GM12891 (cell line): ENCODE measurements at regions not wholly inside any gene's neighbourhood (a gene's known extent, or its start where the extent isn't known, plus 50 kb on each side); places are given as distances from the start of the nearest gene placed in this dataset.
A peak's percentile ranks its signal among the peaks of the same experiment; 100 is the strongest.

Source experiments
- DNase-seq: peaks from one replicate; pipeline ENCODE4 v3.0.0; 2011; ENCODE audit warnings: low spot score; ENCODE audit not compliant: insufficient read length
- FAIRE-seq: peaks from 2 replicates; lab custom pipeline; 2011; peaks lifted over from hg19 to GRCh38; lab: Jason Lieb, UNC
- PAX5 ChIP-seq: IDR thresholded peaks from 2 replicates; pipeline ENCODE4 v1.6.1; 2011; ENCODE audit warnings: low read length, moderate library complexity, mild to moderate bottlenecking; ENCODE audit not compliant: insufficient read depth, severe bottlenecking
- POLR2A ChIP-seq: IDR thresholded peaks from 2 replicates; pipeline ENCODE4 v1.6.1; 2011; ENCODE audit warnings: low read depth, low read length, control low read depth
- POLR2AphosphoS5 ChIP-seq: IDR thresholded peaks from 2 replicates; pipeline ENCODE4 v1.6.1; 2011; ENCODE audit warnings: low read depth, low read length, control low read depth
- POU2F2 ChIP-seq: IDR thresholded peaks from 2 replicates; pipeline ENCODE4 v1.6.1; 2011; ENCODE audit warnings: low read depth, mild to moderate bottlenecking, control low read depth, low read length, moderate library complexity
- SPI1 ChIP-seq: IDR thresholded peaks from 2 replicates; pipeline ENCODE4 v1.6.1; 2011; ENCODE audit warnings: low read depth, low read length, control low read depth
- TAF1 ChIP-seq: IDR thresholded peaks from 2 replicates; pipeline ENCODE4 v1.6.1; 2011; ENCODE audit warnings: low read depth, low read length, control low read depth

DNA sequence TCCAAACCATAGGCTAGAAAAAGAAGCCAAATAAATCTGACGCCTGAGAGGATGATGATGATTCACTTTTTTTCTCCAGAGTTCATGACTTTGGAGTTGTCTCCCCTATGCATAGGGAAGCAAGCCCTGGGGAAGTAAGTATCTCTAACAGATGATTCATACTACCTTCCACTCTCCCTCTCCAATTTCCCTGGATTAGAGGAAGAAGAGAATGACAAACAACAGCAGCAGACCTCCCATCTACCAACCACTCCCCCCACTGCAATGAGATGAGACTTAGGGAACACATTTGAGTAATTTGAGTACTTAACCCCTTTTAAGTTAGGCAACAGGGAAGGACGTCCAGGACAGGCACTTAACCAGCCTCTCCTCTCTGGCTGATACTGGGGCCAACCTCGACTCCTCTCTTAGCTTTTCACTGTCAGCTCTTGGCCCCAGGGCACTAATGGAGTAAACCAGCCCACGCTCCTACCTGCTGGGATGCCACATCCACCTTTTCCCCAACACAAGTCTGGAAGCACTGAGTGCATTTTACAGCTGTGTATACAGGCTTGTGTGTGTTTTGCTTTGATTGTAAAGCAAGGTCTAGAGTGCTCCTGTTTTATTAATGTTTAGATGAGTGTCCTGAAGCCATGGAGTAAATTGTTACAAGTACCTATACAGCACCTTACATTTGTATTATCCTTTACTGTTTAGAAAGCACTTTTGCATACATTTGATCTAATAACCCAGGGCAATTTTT lies 180.7 kb downstream of the PHLDA1 start:
- no peak for DNase-seq
- TF ChIP-seq PAX5: no peak
- TF ChIP-seq SPI1: no peak
- TF ChIP-seq TAF1: no peak
- TF ChIP-seq POU2F2: no peak
- no peak for TF ChIP-seq POLR2A
- no peak for TF ChIP-seq POLR2AphosphoS5
- no peak for FAIRE-seq

DNA sequence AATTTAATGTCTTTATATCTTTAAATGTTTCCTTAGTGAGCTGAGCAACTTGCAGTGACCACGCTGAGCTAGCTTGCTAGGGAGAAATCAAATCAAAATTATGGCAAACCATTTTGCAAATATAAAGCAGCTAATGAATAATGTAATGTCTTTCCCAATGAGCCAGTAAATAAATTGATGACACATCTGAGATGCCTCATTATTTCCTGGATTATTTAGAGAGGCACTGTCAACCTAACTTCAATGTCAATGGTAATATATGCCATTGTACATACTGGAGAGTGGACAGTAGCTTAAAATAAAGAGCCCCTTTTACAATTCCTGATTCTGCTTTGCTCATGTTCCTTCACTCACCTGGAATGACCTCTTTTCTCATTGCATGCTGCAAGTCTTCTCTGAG lies 182.6 kb downstream of the PHLDA1 start:
- FAIRE-seq: no peak
- TF ChIP-seq POLR2AphosphoS5 (no peak), SPI1 (no peak), TAF1 (no peak), POU2F2 (no peak), PAX5 (no peak), POLR2A (no peak)
- no peak for DNase-seq

DNA sequence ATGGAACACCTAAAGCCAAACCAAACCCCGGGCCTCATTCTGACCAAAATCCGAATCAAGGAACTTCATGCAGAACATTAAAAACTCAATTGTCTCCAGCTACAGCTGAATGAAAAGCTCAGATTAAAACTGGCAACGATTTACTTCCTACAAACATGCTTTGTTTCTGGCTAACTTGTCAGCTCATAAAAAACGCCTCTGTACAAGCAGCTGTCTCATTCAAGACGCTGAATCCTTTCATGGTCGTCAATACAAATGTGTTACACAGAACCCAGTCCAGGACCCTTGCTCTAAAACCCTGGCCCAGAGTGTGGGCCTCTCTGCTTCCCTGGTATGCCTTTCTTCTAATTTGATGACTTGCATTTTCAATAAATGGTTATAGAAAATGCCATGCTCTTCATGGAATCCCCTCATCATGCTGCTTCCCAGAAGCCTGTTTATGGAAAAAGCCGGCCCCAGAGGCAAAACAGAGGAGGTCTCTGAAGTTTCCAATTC lies 183.1 kb downstream of the PHLDA1 start:
- no peak for TF ChIP-seq POLR2A
- TF ChIP-seq POLR2AphosphoS5: no peak
- no peak for TF ChIP-seq POU2F2
- TF ChIP-seq TAF1: no peak
- no peak for TF ChIP-seq PAX5
- FAIRE-seq (no peak), DNase-seq (no peak)

DNA sequence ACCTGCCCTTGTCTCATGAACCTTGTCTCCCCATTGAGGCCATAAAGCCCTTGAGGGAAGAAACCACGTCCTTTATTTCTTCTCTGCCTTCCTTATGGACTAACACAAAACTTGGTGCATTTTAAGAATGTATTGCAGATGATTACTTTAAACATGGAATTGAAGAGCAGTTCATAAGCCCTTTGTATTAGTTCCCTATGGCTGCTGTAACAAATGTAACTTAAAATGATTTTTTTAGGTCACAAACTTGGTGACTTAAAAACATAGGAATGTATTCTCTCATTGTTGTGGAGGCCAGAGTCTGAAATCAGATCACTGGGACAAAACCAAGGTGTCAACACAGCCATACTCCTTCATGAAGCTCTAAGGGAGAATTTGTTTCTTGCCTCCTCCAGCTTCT lies 185.5 kb downstream of the PHLDA1 start:
- FAIRE-seq (no peak), DNase-seq (no peak)
- TF ChIP-seq POLR2AphosphoS5 (no peak), POLR2A (no peak), TAF1 (no peak), POU2F2 (no peak), PAX5 (no peak), SPI1 (no peak)

DNA sequence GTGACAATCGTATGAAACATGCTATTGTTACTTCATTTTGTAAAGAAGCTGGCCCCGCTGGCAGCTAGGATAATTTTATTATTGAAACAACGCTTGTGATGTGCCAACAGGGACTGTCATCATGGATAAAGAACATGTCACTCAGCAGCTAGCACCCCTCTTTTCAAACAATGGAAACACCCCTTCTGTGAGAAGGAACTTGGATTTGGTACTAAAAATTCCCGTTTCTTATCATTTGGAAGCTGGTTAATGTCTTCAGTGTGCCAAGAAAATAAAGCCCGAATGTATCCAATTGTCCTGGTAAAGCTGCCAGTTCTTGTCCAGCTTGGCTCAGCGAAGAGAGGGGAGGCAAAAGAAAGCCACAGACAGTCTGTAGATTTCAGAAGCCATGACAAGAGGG lies 186.6 kb downstream of the PHLDA1 start:
- TF ChIP-seq SPI1 (no peak), POLR2A (no peak), TAF1 (no peak), POLR2AphosphoS5 (no peak), PAX5 (no peak)
- DNase-seq (no peak), FAIRE-seq (no peak)

DNA sequence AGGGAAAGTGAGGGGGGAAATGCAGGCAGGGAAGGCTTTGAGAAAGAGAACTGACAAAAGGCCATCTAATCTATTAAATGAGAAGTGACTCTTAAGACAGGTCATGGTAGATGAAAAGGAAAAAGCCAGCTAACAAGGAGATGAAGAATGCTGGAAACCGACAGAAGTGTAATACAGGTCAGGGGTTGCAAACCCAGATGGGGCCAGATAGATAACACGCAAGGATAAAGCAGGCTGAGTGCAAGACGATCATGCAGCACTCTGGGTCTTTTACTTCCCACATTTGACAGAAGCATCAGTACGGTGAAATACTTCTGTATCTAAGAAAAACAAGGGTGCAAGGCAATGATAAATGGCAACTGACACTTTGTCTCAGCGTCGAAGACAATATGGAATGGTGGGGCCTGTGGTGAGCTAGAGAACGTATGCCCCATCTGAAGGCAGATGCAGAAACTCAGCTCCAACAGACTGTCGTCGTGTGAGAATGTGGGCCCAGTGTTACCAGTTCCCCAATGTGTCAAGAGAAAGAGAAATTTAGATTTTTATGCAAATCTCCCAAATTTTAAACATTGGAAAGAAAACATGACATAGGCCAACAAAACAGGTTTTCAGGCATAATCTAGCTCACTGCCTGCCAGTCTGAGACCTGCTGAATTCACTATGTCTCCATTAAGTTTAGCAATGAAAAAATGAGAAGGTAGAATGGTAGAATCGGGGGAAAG lies 187.4 kb downstream of the PHLDA1 start:
- FAIRE-seq (no peak), DNase-seq (no peak)
- TF ChIP-seq POLR2A (no peak), POU2F2 (no peak), PAX5 (no peak), TAF1 (no peak), POLR2AphosphoS5 (no peak), SPI1 (no peak)

DNA sequence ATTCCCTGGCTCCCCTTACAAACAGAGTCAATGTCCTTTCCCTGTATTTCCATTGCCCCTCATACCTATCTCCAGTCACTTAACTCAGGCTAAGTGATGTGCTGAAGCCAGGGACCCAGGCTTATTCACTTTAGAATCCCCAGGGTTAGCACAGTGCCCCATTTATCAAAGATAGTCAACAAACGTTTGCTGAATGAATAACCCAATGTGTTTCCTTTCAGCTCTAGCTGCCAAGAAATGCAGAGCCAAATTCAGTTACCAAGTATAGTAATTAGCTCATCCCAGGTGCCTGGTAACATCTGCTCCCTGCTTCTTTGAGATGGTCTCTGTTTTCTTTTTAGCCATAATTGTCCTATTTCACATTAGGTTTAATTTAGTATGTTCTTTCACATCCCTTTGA lies 189.5 kb downstream of the PHLDA1 start:
- DNase-seq: no peak
- FAIRE-seq: no peak
- TF ChIP-seq POLR2A: no peak
- no peak for TF ChIP-seq SPI1
- TF ChIP-seq PAX5: no peak
- TF ChIP-seq TAF1: no peak
- no peak for TF ChIP-seq POLR2AphosphoS5
- no peak for TF ChIP-seq POU2F2

DNA sequence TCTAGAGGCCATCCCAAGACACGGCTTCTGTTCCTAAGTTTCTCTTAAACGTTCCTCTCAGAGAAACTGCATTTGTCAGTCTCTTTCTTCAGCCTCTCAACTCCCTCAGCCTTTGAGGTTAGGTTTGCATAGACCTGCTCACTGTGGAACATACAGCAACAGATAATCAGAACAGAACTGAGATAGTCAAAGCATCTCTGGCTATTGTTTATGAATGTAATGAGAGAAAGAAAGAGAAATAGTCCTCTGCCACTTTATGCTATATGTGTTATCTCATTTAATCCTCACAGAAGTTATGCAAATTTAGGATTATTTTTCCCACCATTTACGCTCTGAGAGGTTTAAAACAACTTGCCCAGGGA lies 190.6 kb downstream of the PHLDA1 start:
- no peak for FAIRE-seq
- no peak for DNase-seq
- no peak for TF ChIP-seq POLR2A

DNA sequence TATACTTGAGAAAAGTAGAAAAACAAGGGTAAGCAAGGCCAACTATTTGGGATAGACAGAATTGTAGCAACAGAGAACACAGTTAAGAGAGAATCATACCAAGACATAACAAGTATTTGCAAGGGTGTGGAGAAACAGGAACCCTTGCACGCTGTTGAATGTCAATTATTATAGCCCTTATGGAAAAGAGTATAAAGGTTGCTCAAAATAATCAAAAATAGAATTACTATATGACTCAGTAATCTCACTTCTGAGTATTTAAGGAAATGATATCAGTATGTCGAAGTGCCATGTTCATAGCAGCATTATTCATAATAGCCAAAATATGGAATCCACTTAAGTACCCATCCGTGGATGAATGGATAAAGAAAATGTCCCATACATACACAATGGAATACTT lies 193.3 kb downstream of the PHLDA1 start:
- no peak for FAIRE-seq
- TF ChIP-seq PAX5: no peak
- TF ChIP-seq SPI1: peak; percentile 7; the same call in 1 of the 2 replicates
- TF ChIP-seq POLR2A: no peak
- no peak for DNase-seq
